ENCODE measurements at regions not wholly inside any gene's neighbourhood (a gene's known extent, or its start where the extent isn't known, plus 50 kb on each side); places are given as distances from the start of the nearest gene placed in this dataset.

DNA sequence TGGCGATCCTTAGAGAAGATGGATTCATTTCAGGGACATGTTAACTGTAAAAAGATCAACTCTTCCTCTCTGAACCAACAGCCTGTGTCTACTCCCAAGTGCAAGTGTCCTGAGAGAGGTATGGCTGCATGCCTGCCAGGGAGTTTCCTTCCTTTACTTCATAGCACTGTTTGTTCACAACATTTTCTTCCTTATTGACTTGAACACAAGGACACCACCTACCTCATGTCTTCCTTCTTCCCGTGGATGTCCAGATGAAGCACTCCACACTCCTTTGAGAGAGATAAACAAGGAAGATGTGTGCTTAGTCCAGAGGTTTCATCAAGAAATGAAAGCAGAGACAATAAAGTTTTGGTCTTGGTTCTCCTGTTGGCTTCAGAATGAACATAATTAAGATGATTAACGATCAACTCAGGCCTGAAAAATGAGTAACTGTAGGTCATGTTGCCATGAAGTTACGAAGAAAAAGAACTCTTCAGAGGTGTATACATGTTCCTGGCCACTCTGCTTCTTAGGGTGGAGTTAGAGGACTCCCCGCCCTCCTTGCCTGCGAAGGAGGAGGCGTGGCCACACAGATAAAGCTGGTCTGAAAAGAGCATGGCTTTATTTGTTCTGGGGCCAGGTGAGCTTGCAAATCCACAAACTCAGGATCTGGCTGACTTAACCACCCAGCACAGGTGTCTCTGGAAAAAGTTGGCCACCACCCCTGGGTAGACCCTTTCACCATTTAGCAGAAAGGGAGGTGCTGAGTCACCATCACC, 155.0 kb upstream of the KCTD1 start:
- no peak for DNase-seq
- Mint-ChIP-seq H3K36me3 (no peaks in the 10 kb centered on the region), H3K9me3 (no peaks in the 10 kb centered on the region), H3K4me1 (no peaks in the 10 kb centered on the region), H3K27me3 (peaks cover 13% of the 10 kb centered on the region), H3K4me3 (no peak overlapping the region), H3K27ac (no peak overlapping the region)
- POLR2A ChIA-PET: no interaction called here
- no peak for ATAC-seq (ENCODE audit: low read depth)

GRCh38 chr18:26702086-26702485, 153.7 kb upstream of the KCTD1 start:
- no peaks in the 10 kb centered on the region for H3K9me3 Mint-ChIP-seq
- H3K27ac Mint-ChIP-seq: no peak overlapping the region
- no peaks in the 10 kb centered on the region for H3K4me1 Mint-ChIP-seq
- H3K36me3 Mint-ChIP-seq: no peaks in the 10 kb centered on the region
- no peak for ATAC-seq (ENCODE audit: low read depth)
- POLR2A ChIA-PET: no interaction called here
- H3K4me3 Mint-ChIP-seq: no peak overlapping the region
- no peak for DNase-seq
- H3K27me3 Mint-ChIP-seq: peaks cover 13% of the 10 kb centered on the region

- peaks cover 7% of the 10 kb centered on the region for H3K27me3 Mint-ChIP-seq
- H3K4me1 Mint-ChIP-seq: no peaks in the 10 kb centered on the region
- no peaks in the 10 kb centered on the region for H3K9me3 Mint-ChIP-seq
- H3K27ac Mint-ChIP-seq: no peak overlapping the region
- no peaks in the 10 kb centered on the region for H3K36me3 Mint-ChIP-seq
- POLR2A ChIA-PET: no interaction called here
- DNase-seq: no peak
- H3K4me3 Mint-ChIP-seq: no peak overlapping the region
- no peak for ATAC-seq (ENCODE audit: low read depth)
These were observed 152.4 kb upstream of the KCTD1 start for GRCh38 chr18:26700728-26701127.

- H3K4me1 Mint-ChIP-seq: no peaks in the 10 kb centered on the region
- H3K36me3 Mint-ChIP-seq: no peaks in the 10 kb centered on the region
- H3K4me3 Mint-ChIP-seq: no peak overlapping the region
- peaks cover 7% of the 10 kb centered on the region for H3K27me3 Mint-ChIP-seq
- H3K27ac Mint-ChIP-seq: no peak overlapping the region
- H3K9me3 Mint-ChIP-seq: no peaks in the 10 kb centered on the region
- POLR2A ChIA-PET: no interaction called here
- DNase-seq (no peak), ATAC-seq (ENCODE audit: low read depth) (no peak)
These were observed 151.8 kb upstream of the KCTD1 start for GRCh38 chr18:26700201-26700600.

GRCh38 chr18:26697186-26697884, 149.0 kb upstream of the KCTD1 start:
- Mint-ChIP-seq H3K27ac (no peak overlapping the region), H3K36me3 (no peaks in the 10 kb centered on the region), H3K4me3 (no peak overlapping the region), H3K4me1 (no peaks in the 10 kb centered on the region), H3K27me3 (no peaks in the 10 kb centered on the region), H3K9me3 (peaks cover 1% of the 10 kb centered on the region)
- ATAC-seq (ENCODE audit: low read depth) (no peak), DNase-seq (no peak)
- POLR2A ChIA-PET: no interaction called here

GRCh38 chr18:26696786-26697185, 148.4 kb upstream of the KCTD1 start:
- no peak for ATAC-seq (ENCODE audit: low read depth)
- DNase-seq: no peak
- Mint-ChIP-seq H3K9me3 (peaks cover 1% of the 10 kb centered on the region), H3K36me3 (no peaks in the 10 kb centered on the region), H3K27ac (no peak overlapping the region), H3K27me3 (no peaks in the 10 kb centered on the region), H3K4me1 (no peaks in the 10 kb centered on the region), H3K4me3 (no peak overlapping the region)
- POLR2A ChIA-PET: no interaction called here

- no peaks in the 10 kb centered on the region for H3K36me3 Mint-ChIP-seq
- no peak overlapping the region for H3K4me3 Mint-ChIP-seq
- no peak overlapping the region for H3K27ac Mint-ChIP-seq
- no peak for DNase-seq
- no peaks in the 10 kb centered on the region for H3K4me1 Mint-ChIP-seq
- peaks cover 2% of the 10 kb centered on the region for H3K27me3 Mint-ChIP-seq
- H3K9me3 Mint-ChIP-seq: peaks cover 5% of the 10 kb centered on the region
- no peak for ATAC-seq (ENCODE audit: low read depth)
- POLR2A ChIA-PET: no interaction called here
These were observed 148.0 kb upstream of the KCTD1 start for GRCh38 chr18:26696308-26696707.

- Mint-ChIP-seq H3K4me3 (no peak overlapping the region), H3K4me1 (no peaks in the 10 kb centered on the region), H3K27ac (no peak overlapping the region), H3K27me3 (peaks cover 2% of the 10 kb centered on the region), H3K9me3 (peaks cover 6% of the 10 kb centered on the region), H3K36me3 (no peaks in the 10 kb centered on the region)
- POLR2A ChIA-PET: no interaction called here
- no peak for DNase-seq
- no peak for ATAC-seq (ENCODE audit: low read depth)
These were observed 141.0 kb upstream of the KCTD1 start for GRCh38 chr18:26689226-26689879.

DNA sequence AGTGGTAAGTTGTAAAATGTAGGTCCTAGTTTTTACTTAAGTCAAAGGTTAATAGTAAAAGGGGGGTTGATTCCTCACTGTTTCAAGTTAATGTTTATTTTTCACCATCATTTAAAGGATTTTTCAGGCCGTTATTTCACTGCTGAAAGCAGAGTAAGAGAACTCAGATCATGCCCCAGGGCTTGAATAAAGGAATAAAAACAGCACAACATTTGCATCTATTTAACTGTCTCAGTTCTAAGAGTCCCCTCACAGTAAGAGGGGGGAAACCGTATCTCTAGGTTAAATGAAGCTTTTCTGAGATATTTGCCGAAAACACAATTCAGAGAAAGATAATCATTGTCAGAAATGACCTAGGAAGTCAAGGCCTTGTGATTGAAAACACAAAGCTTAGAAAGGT, 138.2 kb upstream of the KCTD1 start:
- Mint-ChIP-seq H3K4me1 (no peaks in the 10 kb centered on the region), H3K27me3 (peaks cover 2% of the 10 kb centered on the region), H3K4me3 (no peak overlapping the region), H3K36me3 (no peaks in the 10 kb centered on the region), H3K9me3 (peaks cover 4% of the 10 kb centered on the region), H3K27ac (no peak overlapping the region)
- ATAC-seq (ENCODE audit: low read depth) (no peak), DNase-seq (no peak)
- POLR2A ChIA-PET: no interaction called here

- no peak overlapping the region for H3K4me3 Mint-ChIP-seq
- H3K9me3 Mint-ChIP-seq: peaks cover under 1% of the 10 kb centered on the region
- DNase-seq (no peak), ATAC-seq (ENCODE audit: low read depth) (no peak)
- H3K36me3 Mint-ChIP-seq: no peaks in the 10 kb centered on the region
- H3K27ac Mint-ChIP-seq: no peak overlapping the region
- H3K27me3 Mint-ChIP-seq: no peaks in the 10 kb centered on the region
- H3K4me1 Mint-ChIP-seq: no peaks in the 10 kb centered on the region
- POLR2A ChIA-PET: no interaction called here
These were observed 137.2 kb upstream of the KCTD1 start for GRCh38 chr18:26685438-26686157.

- Mint-ChIP-seq H3K36me3 (no peaks in the 10 kb centered on the region), H3K9me3 (peaks cover 4% of the 10 kb centered on the region), H3K27ac (no peak overlapping the region), H3K4me3 (no peak overlapping the region), H3K4me1 (no peaks in the 10 kb centered on the region), H3K27me3 (no peaks in the 10 kb centered on the region)
- no peak for DNase-seq
- POLR2A ChIA-PET: no interaction called here
- no peak for ATAC-seq (ENCODE audit: low read depth)
These were observed 129.6 kb upstream of the KCTD1 start for GRCh38 chr18:26677957-26678356.

- no peaks in the 10 kb centered on the region for H3K9me3 Mint-ChIP-seq
- H3K27ac Mint-ChIP-seq: no peak overlapping the region
- H3K36me3 Mint-ChIP-seq: no peaks in the 10 kb centered on the region
- H3K4me3 Mint-ChIP-seq: no peak overlapping the region
- no peak for ATAC-seq (ENCODE audit: low read depth)
- no peaks in the 10 kb centered on the region for H3K4me1 Mint-ChIP-seq
- no peak for DNase-seq
- peaks cover 32% of the 10 kb centered on the region for H3K27me3 Mint-ChIP-seq
- POLR2A ChIA-PET: no interaction called here
These were observed 118.7 kb upstream of the KCTD1 start for GRCh38 chr18:26667046-26667445.

DNA sequence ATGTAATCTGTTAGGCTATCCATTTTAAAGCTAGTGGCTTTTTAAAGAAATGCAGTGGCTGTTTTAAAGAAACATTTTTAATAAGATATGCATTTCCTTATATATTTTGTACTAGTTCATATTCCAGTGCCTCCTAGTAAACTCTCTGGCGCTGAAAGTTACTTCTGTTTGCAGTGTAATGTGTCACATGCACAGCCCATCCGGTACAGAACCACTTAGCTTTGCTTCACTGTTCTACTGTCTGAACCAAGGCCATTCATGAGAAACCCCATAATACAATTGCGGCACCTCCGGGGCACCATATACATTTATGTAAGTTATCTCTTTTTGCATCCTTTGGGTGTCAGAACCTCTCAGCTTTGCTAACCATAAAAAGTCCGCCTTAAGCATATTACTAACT, 114.6 kb upstream of the KCTD1 start:
- POLR2A ChIA-PET: no interaction called here
- ATAC-seq (ENCODE audit: low read depth) (no peak), DNase-seq (no peak)
- H3K9me3 Mint-ChIP-seq: no peaks in the 10 kb centered on the region
- no peak overlapping the region for H3K27ac Mint-ChIP-seq
- no peaks in the 10 kb centered on the region for H3K36me3 Mint-ChIP-seq
- no peaks in the 10 kb centered on the region for H3K4me1 Mint-ChIP-seq
- peaks cover 43% of the 10 kb centered on the region for H3K27me3 Mint-ChIP-seq
- no peak overlapping the region for H3K4me3 Mint-ChIP-seq

Data from activated naive CD8-positive, alpha-beta T cell treated with anti-CD3 and anti-CD28 coated beads, Interleukin-2, amount 10 ng/mL, durations not matched to agents 7 days and 5 days (primary cell).